IPS-18a (cell line): ENCODE measurements at regions not wholly inside any gene's neighbourhood (a gene's known extent, or its start where the extent isn't known, plus 50 kb on each side); places are given as distances from the start of the nearest gene placed in this dataset.
"Not testable (repeated sequence)": the region's sequence is repeated elsewhere in the genome, so short reads cannot be mapped to it uniquely, and the experiment has no call there.

Source experiments
- H3K27ac ChIP-seq: one replicate; pipeline ENCODE4 v1.5.1; 2013; ENCODE audit warnings: low read length
- H3K27me3 ChIP-seq: one replicate; pipeline ENCODE4 v1.6.1; 2013; ENCODE audit warnings: mild to moderate bottlenecking, low read length; ENCODE audit not compliant: control insufficient read depth, insufficient read depth
- H3K36me3 ChIP-seq: one replicate; pipeline ENCODE4 v1.6.1; 2013; ENCODE audit warnings: low read depth, low read length; ENCODE audit not compliant: control insufficient read depth
- H3K4me1 ChIP-seq: one replicate; pipeline ENCODE4 v1.6.1; 2013; ENCODE audit warnings: low read depth, low read length; ENCODE audit not compliant: control insufficient read depth
- H3K4me3 ChIP-seq: one replicate; pipeline ENCODE4 v1.5.1; 2013; ENCODE audit warnings: low read length
- H3K9ac ChIP-seq: one replicate; pipeline ENCODE4 v1.6.1; 2013; ENCODE audit warnings: mild to moderate bottlenecking, low read length, moderate library complexity
- H3K9me3 ChIP-seq: one replicate; pipeline ENCODE4 v1.6.1; 2013; ENCODE audit warnings: low read depth, low read length; ENCODE audit not compliant: control insufficient read depth

DNA sequence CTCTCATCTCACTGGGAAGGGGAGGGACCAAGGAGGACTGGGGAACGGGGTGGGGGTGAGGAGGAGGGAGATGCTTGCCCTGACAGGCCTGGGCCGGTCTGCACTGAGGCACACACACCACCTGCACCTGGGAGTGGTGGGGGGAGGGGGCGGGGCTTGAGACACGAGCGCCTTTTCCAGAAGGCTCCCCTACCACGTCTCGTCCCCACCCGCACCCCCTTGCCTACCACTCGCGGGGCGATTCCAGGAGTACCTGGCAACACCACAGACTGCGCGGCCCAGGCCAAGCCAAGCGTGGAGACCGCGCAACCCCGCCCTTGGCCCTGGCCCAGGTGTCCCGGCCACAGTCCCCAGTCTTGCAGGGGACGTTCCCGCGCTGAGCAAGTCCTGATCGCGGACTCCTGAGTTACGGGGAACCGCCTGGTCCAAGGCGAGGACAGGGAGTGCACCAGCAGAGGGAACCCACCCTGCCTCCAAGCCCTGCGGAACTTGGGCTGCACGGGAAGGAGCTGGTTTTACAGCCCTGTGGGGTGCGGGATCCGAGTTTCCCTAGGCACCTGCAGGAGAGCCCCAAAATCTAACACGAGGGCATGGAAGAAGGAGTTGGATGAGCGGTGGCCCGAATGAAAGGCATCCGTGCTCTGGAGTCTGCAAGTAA lies 68.1 kb upstream of the SH3GL3 start:
- no peaks in the 10 kb centered on the region for H3K9me3 ChIP-seq
- H3K27ac ChIP-seq, result no peak overlapping the region
- no peak overlapping the region for H3K9ac ChIP-seq
- H3K4me1 ChIP-seq, result no peaks in the 10 kb centered on the region
- H3K27me3 ChIP-seq, result no peaks in the 10 kb centered on the region
- H3K36me3 ChIP-seq, result no peaks in the 10 kb centered on the region
- H3K4me3 ChIP-seq, result no peak overlapping the region

DNA sequence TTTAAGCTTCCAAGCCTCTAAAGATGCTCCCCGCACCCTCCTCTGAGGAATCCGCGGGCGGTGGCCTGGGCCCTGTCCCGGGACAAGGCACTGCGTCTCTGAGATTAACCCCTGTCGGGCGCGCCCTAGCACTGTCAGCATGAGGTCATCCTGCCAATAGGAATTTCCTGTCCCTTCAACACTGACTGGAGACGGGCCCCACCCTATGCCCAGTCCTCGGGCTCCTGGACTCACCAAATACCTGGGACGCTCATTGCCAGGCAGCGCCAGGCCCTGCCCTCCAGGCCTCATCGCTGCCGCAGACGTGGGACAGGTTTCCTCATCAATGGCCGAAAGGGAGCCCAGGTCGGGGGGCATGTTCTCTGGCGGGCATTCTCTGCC lies 67.6 kb upstream of the SH3GL3 start:
- Histone ChIP-seq H3K27me3 (no peaks in the 10 kb centered on the region), H3K9me3 (no peaks in the 10 kb centered on the region), H3K4me3 (no peak overlapping the region), H3K9ac (no peak overlapping the region), H3K27ac (no peak overlapping the region), H3K36me3 (no peaks in the 10 kb centered on the region), H3K4me1 (no peaks in the 10 kb centered on the region)

DNA sequence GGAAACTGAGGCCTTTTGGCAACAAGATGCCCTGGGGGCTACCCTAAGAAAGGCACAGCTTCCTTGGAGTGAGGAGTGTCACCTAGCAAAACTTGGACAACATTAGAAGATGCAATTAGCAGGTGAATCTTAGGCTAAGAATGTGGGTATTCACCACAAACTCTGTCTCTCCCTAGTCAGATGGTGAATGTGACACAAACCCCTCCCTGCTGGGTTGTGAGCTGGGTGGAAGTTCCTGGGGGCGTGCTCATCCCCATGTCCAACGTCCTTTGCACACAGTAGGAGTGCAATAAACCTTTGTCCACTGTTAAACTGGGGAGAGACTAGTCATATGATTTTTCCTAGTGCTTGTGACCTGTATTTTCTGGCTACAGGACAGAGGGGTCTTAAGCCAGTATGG lies 67.1 kb upstream of the SH3GL3 start:
- Histone ChIP-seq H3K9ac (no peak overlapping the region), H3K27ac (no peak overlapping the region)

DNA sequence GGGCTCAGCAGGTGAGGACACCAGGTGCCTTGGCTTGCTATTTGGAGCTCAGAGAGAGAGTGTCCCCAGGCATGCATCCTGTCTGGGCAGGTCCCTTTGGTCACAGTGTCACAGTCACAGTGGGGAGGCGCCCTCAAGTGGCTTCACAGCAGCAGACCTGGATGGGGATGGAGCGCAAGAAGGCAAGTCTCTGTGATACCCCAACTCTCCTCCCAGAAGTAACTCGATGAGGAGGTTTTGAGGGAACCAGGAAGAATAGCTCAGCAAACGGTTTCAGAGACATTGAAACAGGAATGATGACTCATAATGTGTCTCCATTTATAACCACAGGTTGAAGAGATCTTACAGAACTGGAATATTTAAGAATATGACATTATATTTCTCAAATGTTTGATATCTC lies 66.5 kb upstream of the SH3GL3 start:
- H3K36me3 ChIP-seq, result no peaks in the 10 kb centered on the region
- no peak overlapping the region for H3K4me3 ChIP-seq
- H3K27me3 ChIP-seq, result no peaks in the 10 kb centered on the region
- no peak overlapping the region for H3K27ac ChIP-seq
- no peaks in the 10 kb centered on the region for H3K4me1 ChIP-seq
- no peaks in the 10 kb centered on the region for H3K9me3 ChIP-seq
- no peak overlapping the region for H3K9ac ChIP-seq

More for the DNA sequence above, 67.1 kb upstream of the SH3GL3 start:
- Histone ChIP-seq H3K4me3 (no peak overlapping the region), H3K9me3 (no peaks in the 10 kb centered on the region), H3K27me3 (no peaks in the 10 kb centered on the region), H3K4me1 (no peaks in the 10 kb centered on the region), H3K36me3 (no peaks in the 10 kb centered on the region)

DNA sequence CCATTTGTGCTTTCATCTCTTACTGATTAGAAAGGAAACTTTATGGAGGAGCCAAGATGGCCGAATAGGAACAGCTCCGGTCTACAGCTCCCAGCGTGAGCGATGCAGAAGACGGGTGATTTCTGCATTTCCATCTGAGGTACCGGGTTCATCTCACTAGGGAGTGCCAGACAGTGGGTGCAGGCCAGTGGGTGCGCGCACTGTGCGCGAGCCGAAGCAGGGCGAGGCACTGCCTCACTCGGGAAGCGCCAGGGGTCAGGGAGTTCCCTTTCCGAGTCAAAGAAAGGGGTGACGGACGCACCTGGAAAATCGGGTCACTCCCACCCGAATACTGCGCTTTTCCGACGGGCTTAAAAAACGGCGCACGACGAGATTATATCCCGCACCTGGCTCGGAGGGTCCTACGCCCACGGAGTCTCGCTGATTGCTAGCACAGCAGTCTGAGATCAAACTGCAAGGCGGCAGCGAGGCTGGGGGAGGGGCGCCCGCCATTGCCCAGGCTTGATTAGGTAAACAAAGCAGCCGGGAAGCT lies 63.5 kb upstream of the SH3GL3 start:
- H3K27ac ChIP-seq, H3K9me3 ChIP-seq, H3K4me1 ChIP-seq, H3K36me3 ChIP-seq, H3K27me3 ChIP-seq, H3K9ac ChIP-seq: not testable (repeated sequence)
- H3K4me3 ChIP-seq, result peak overlapping the region; percentile 17

DNA sequence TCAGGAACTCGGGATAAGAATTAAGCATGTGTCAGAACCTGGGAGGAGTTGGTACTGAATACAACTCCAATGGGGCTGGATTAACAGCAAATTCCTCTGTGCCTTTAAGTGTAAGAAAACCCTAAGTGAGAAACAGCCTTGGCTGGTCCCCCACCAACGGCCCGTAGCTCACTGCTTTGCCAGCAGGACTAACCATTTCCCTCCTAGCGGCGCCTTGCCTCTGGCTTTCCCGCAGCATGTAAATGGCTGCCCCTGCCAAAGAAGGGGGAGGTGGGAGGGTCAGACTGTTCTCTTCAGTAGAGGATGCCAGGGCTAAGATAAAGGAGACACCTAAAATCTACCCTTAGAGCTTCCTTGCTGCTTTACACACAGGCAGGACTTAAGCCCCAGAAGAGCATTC lies 51.0 kb upstream of the SH3GL3 start:
- Histone ChIP-seq H3K9ac (no peak overlapping the region), H3K4me3 (no peak overlapping the region), H3K9me3 (no peaks in the 10 kb centered on the region), H3K36me3 (no peaks in the 10 kb centered on the region), H3K27ac (no peak overlapping the region), H3K27me3 (no peaks in the 10 kb centered on the region), H3K4me1 (no peaks in the 10 kb centered on the region)
